NCI-H446 treated with DMSO at 0.1 percent for 48 hours (cell line): ENCODE measurements at regions not wholly inside any gene's neighbourhood (a gene's known extent, or its start where the extent isn't known, plus 50 kb on each side); places are given as distances from the start of the nearest gene placed in this dataset.
"Not testable (repeated sequence)": the region's sequence is repeated elsewhere in the genome, so short reads cannot be mapped to it uniquely, and the experiment has no call there.

Experiments used
- DNase-seq: peaks from one replicate; lab custom pipeline; 2025; lab: John Stamatoyannopoulos, UW

DNA sequence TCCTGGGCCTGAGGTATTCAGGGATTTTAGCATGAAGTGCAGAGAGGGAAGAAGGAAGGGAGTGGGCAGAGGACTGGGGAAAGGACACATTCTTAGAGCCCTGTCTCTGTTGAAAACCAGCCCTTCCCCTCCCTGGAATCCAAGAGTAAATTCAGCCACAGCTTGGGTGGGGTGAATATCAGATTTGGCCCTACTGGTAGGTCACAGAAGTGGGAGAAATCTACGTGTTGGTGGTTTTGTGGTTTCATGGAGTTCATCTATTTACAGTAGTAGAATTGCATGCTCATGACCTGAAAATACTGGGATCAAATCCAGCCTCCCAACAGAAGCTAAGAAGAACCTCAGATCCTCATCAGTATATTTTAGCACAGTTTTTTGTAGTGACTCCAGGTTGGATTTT, 404.4 kb downstream of the BMP2 start:
- DNase-seq, result no peak

DNA sequence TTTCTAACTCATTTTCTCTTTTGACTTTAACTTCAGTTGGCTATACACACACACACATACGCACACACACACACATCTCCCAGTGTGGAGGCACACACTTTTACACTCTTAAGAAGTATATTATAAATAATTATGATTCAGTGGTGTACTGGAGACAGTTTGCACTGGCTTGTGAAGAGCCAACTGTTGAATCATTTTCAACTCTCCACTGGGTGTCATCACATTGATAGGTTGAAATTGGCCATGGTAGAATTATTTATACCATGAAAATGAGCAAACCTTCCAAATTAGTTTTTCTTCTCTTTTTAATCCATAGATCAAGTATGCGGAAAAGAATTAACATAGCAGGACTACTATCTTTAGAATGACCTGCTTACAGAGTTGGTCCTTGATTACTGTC, 407.1 kb downstream of the BMP2 start:
- no peak for DNase-seq

DNA sequence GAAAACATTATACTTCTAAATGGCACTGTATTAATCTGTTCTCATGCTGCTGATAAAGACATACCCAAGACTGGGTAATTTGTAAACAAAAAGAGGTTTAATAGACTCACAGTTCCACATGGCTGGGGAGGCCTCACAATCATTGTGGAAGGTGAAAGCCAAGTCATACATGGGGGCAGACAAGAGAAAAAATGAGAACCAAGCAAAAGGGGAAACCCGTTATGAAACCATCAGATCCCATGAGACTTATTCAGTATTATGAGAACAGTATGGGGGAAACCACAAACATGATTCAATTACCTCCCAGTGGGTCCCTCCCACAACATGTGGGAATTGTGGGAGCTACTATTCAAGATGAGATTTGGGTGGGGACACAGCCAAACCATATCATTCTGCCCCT, 408.3 kb downstream of the BMP2 start:
- not testable (repeated sequence) for DNase-seq

DNA sequence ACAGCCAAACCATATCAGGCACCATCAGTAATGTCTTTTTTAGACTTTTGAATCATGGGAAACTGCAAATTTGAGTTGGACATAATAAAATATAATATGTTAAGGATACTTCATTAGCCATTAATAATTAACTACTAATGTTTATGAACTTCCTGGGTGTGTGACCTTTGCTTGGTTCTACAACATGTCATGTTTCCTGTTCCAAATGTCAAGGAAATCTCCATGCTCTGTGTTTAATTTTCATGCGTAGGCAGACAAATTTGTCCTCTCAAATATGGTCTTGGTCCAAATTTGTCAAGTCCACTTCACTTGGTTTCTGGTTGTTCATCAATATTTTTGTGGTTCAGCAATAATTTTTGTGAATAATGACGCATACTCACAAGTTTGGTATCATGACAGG, 410.5 kb downstream of the BMP2 start:
- no peak for DNase-seq

DNA sequence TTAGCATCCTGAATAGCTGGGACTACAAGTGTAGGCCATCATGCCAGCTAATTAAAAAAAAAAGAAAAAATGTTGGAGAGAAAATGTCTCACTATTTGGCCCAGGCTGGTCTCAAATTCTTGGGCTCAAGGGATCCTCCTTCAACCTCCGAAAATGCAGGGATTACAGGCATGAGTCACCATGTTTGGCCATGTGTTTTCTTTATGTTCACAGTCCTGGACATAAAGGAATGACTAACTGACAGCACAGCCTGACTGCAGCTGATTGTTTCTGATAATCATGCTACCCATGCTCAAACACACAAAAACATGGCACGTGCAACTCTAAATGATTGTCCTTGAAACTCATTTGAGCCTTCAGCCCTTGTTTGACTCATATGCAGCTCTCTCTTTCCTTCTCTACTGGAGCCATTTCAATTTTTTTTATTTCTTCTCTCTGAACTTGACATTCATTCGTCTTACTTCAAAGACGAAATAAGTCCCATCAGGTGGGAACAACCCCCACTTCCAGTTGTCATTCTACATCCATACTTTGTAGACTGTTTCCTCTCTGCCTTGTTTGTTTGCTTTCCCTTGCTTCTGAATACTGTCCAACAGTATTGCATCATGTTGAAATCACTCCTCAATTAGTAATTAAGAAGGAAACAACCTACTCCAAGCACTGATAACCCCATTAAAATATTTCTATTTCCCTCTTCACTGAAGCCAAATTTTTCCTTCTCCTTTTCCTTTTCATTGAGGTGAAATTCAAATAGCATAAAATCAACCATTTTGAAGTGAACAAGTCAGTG, 413.0 kb downstream of the BMP2 start:
- no peak for DNase-seq

DNA sequence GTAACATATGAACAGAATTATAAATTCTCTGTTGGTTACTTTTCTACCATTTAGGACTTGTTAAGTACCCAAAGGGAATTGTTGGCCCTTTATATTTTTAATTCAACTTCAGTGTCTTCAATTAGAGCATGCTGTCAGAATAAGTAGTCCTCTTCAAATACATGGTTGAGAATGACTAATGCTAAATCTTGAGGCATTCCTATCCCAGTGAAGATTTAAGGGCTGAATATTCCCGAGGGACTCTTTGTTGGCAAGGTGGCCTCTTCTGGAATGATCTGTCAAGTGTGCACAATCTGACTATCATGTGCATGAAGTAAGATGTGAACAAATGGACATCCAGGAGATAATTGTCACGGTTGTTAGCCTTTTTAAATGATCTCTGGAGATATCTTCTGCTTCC, 421.7 kb downstream of the BMP2 start:
- no peak for DNase-seq

DNA sequence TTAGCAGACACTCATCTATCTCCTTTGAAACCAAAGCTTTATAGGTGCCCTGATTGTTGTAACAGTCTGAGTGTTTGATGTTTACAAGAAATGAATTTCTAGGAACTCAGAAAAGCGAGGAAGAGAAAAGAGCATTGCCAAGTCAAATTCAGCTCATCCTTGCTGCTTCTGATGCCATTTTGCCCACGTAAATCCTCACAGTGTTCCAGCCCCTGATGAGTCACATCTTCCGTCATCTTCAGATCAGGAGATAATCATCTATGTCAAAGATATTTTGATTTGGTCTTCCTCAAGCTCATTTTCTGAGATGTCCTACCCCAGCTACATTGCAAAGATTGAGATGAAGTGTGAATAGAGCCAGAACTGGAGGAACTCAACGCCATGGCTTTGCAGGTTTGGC, 426.2 kb downstream of the BMP2 start:
- no peak for DNase-seq

DNA sequence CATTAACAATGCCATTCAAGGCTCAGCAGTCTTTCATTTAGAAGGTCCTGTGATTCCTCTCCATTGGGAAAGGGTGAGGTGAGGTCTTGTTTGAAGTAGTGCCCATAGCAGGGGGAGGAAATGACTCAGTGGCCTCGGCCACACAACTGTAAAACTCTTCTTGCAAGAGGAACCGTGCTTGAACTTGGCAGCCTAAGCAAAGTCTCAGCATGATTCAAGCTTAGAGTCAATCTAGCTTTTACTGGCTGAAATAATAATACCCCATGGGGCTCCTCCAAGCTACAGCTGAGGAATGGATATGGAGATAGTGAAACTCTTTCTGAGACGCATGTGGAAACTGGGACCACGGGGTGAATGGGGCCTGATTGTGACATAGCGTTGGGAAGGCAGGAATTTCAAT, 428.2 kb downstream of the BMP2 start:
- no peak for DNase-seq

DNA sequence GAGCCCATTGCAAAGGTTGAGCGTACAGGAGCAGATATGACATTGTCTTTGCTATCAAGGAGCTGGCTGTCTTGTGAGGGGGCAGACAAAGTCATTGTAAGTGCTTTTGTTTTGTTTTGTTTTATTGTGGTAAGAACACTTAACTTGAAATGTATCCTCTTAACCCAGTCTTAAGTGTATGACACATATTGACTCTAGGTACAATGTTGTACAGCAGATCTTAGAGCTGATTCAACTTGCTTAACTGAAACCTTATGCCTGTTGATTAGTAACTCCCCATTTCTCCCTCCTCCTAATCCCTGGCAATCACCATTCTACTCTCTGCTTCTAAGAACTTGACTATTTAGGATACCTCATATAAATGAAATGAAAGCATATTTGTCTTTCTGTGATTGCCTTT, 429.0 kb downstream of the BMP2 start:
- no peak for DNase-seq

DNA sequence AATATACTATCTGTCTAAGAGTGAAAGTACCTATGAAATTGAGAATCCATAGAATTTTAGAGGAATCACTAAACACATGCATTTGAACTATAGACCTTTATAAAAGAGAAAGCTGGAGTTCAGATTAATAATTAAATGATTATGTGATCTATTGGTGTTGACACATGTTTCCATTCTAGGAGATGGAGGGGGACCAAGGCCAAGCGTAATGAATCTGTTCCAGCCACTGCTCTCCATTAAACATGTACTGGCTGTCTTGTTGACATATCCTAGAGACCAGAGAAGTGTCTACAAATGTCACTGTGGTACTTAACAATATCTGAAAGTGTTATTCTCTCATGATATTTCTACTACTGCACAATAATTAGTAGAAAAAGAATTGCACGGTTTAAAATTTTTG, 432.4 kb downstream of the BMP2 start:
- DNase-seq, result no peak

DNA sequence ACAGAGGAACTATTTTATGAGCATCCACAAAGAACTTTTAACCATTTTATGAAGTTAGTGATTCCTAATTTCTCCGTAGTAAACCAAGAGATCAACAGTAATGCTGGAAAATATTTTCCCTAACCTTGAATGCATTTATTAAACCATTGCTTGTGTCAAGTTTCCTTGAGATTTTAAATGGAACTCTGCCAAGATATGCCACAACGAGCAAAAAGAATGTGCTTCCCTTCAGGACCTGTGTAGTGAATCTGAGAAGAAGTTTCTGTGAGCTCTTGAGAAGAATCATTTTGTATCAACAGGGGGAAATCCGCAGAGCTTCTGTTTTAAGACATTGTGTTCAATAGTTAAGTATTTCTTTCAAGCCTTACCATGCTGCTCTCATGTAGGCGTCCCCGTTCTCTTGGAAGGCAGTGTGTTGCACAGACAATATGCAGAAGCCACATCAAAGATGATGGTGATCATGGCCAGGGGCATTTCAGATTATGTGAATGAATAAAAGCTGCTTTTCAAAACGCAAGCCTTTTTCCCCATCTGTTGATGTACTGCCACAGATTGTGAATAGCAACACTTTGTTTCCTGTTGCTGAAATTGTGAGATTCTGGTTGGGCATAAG, 439.8 kb downstream of the BMP2 start:
- no peak for DNase-seq

DNA sequence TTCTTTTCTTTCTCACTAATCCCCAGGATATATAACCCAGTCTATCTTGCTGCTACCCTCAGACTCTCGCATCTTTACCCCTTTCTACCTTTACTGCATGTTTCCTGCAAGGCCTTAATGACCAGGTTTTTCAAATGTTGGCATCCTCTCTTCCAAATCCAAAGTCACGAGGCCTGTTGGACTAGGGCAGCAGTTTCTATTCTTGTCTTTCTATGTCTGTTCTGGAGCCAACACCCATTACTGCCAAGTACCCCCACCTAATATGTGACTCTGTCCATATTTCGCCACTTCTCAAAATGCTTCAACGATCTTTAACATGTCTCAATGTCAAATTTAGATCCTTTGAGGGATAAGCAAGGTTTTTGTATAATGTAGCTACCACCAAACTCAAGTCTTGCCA, 443.4 kb downstream of the BMP2 start:
- DNase-seq, result no peak

DNA sequence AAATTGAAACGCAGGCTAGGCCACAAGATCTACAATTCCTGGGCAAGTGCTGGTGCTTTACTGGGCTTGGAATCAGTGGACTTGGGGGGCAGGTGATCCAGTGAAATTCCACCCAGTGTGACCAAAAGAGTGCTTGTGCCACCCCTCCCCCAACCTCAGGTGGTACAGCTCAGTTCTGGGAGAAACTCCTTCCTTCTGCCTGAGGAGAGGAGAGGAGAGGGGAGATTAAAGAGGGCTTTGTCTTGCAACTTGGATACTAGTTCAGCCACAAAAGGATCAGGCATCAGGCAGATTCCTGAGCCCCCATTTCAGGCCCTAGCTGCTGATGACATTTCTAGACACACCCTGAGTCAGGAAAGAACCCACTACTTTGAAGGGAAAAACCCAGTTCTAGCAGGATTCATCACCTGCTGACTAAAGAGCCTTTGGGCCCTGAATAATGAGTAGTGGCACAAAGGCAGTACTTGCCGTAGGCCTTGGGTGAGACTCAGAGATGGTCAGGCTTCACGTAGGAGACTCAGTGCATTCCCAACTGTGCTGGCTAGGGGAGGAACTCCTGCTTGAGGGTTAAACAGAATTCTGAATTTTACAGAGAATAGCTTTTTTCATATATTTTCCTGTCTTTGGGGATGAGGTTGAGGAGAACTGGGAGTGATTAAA, 446.7 kb downstream of the BMP2 start:
- DNase-seq, result no peak

DNA sequence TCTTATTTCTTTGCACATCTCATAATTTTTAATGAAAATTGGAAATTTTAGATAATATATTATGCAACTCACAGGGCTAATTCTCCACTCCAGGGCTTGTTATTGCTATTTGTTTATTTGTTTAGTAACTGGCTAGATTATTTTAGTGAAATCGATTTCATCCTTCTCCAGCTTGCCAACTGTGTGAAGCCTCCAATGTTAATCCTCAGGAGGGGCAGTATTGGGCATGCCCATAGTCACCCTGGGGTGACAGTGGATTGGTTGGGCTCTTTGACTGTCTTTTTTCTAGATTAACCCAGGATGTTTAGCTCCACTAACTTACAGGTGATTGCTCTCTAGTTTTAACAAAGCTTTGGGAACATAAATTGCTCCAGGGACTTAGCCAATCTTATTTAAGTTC, 450.1 kb downstream of the BMP2 start:
- no peak for DNase-seq

DNA sequence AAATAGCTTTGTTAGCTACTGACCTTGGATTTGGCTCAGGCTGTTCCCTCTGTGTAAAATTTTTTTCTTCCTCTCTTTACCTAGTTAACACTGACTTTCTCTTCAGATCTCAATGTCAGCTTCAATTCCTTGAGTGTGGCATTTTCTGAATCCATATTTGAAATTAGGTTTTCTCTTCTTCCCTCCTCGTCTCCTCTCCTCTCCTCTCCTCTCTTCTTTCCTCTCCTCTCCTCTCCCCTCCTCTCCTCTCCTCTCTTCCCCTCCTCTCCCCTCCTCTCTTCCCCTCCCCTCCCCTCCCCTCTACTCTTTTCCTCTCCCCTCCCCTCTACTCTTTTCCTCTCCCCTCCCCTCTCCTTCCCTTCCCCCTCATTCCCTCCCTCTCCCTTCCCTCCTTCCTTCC, 453.3 kb downstream of the BMP2 start:
- no peak for DNase-seq

DNA sequence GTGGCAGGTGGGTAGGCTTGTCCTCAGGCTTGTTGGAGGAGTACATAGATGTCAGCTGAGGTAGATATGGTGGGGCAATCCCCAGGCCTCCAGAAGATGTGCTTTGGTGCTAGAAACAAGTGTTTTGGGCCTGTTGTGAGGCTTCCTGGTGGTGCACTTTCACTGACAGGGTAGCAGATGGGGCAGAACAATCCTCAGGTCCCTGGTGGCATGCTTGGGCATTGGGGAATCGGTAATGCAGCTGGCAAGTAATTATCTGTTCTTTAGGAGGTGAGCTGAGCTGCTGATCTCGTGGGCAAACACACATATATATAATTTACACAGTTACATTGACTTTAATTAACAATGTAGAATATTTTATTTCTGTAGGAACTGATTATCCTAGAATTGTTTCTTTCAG, 458.7 kb downstream of the BMP2 start:
- no peak for DNase-seq

DNA sequence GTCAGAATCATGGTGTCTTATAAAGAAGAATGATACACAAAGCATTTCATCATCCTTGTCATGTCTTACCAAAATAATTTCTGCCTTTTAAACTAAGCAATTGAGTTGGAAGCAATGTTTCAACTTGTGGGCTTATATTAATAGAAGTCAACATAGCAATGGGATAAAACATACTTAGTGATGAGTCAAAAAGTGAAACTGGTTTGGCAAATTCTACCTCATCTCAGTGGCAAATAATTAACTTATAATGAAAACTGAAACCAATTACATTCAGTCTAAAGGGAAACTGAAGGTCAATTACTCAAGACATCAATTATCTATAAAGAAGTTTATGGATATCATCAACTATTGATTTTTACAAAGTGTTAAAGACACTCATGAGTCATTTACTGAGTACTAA, 463.8 kb downstream of the BMP2 start:
- DNase-seq, result no peak

DNA sequence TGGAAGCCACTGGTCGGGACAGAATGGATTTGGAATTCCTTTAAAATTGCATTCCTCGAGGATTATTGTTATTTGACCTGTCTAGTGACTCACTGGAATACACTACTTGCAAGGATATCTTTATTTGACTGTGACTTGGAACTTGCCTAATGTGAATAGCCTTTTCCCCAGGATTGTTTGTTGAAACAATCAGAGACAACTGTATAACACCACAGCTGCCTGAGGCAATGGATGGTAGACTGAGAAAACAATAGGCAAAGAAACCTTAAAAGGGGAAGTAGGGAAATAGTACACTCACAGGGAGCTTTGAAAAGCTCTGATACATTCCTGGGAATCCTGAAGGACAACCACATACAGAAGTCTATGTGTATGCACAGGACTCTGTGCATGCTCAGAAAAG, 465.3 kb downstream of the BMP2 start:
- no peak for DNase-seq

DNA sequence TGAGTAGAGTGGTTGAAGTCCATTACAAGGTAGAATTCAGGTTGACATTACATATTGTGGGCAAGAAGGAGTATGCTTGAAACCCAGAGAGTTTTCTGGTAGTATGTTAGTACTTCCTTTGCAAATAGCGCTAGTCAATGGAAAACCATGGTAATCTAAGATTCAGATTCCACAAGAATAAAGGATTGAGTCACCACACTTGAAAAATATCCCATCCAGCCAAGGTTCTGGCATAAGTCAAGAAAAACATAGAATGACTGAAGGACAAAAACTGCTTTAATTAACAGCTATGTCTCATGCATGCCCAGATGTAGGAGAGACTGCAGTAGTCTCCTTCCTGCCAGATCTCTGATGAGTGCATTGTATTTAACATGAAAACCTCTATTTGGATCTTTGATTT, 469.8 kb downstream of the BMP2 start:
- no peak for DNase-seq

DNA sequence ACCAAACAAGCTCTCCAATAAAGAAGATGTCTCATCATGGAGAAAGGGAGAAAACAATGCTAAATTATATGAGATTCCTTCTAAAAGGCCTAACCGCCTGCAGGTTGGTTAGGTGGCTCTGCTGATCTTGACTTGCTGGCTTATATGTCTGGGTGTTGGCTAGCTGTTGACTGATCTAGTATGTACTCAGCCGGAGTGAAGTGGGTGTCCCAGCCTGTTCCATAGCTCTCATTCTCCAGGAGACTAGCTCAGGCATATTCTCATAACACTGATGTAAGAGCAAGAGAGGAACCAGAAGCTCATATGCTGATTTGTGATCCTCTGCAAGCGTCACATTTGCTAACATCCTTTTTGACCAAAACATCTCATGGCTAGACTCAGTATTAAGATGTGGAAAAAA, 473.0 kb downstream of the BMP2 start:
- no peak for DNase-seq

DNA sequence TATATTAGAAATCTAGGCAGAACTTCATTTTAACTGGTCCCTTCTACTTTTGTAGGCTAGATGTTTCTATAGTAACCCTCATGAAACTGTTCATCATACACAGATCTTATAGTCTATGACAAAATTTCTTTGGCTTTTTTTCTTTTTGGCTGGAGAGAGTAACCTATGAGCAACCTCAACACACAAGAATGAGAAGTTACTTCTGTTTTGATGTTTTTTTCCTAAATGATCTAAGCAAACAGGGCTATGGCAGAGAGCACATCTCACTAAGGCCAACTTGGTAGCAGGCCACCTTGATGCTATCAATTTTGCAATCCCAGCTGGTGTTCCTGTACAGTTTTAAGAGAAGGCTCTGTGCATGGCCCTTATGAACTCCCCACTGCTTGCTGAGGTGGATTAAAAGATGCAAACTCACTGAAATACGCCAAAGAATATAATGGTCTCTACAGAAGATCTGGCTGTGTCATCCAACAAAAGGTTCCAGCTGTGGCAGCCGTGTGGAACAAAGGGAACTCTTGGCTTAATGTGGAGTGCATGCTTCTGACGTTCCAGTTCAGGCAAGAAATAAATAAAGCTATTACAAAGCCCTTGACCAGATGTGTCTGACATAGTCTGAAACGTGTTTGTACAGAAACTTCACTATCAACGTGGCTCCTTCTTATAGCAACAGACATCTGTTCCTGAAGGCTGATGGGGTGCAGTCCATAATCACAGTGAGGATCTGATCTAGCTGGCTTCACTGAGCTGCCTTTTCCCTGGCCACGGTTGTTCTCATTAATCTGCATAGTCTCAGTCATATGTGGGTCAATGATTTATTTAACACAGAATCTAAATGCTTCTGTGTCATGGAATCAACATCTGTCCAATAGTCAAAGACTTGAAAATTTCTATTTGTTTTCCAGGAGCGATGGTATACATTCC, 481.1 kb downstream of the BMP2 start:
- DNase-seq, result no peak

DNA sequence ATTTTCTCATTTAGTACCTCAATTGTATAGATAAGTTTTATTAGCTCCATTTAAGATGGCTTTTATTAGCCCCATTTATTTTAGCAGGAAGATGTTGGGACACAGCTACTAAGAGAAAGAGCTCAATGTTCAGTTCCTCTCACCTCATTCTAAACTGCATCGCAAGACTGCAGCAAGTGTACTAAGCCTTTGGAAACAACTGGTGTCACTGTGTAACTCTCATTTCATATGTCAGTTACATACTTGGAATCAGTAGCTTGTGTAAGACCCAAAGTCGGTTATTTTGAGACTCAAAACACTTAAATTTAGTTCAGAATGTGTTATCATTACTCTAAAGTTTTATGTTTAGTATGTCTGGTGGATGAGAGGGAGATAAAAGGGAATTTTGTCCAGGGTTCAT, 482.9 kb downstream of the BMP2 start:
- DNase-seq, result no peak

DNA sequence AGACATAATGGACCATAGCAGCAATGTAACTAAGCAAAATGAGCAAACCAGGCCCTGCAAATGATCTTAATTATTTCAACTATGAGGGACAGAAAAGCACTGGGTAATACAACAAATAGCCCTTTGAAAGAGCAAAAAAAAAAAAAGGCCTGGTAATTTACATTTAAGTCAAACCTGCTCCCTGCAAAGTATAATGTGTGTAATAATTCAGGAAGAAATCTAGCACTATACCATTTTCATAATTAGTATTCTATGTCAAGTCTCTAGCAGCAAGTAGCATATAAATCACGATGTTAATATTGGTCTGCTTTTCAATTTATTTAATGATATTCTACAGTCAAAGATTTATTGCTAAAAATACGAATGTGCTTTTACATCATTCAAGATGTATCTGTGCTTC, 489.6 kb downstream of the BMP2 start:
- DNase-seq, result no peak
